HG02870 (cell line): ENCODE measurements at regions not wholly inside any gene's neighbourhood (a gene's known extent, or its start where the extent isn't known, plus 50 kb on each side); places are given as distances from the start of the nearest gene placed in this dataset.

Source experiments
- ATAC-seq: cut with Tn5 transposase; IDR thresholded peaks from one replicate; pipeline ENCODE4 v1.9.1; 2021; ENCODE audit warnings: mild to moderate bottlenecking, moderate library complexity; ENCODE audit not compliant: unreplicated experiment

- ATAC-seq = no peak
Measured at GRCh38 chr10:44244745-44245600, 139.9 kb downstream of the CXCL12 start.

DNA sequence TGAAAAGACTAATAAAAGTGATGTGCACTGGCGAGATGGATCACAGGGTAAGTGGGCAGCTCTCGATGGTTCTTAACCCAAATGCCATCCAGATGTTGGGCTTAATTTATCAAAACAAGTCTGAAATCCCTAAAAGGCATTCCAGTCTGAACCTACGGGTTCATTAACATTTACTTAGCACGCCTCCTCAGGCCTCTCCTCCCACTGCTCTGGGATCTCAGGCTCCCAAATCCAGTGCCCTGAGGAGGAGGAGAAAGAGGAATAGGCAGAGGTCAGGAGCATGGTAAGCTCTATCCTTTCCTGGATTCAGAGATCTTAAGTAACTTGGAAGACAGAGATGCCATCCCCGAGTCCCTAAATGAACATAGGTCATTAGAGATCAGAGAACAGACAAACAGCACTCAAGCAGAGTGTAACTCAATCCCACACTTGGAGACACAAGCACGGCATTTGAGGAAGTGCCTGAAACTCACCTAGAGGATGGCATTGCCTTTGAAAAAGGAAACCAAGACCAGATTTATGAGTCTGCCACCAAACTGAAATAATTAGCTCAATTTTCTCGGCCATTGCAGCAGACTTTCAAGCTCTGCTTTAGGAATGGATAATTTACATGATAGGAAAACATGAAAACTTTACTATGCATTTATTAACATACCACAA, 140.9 kb downstream of the CXCL12 start:
- ATAC-seq = no peak

DNA sequence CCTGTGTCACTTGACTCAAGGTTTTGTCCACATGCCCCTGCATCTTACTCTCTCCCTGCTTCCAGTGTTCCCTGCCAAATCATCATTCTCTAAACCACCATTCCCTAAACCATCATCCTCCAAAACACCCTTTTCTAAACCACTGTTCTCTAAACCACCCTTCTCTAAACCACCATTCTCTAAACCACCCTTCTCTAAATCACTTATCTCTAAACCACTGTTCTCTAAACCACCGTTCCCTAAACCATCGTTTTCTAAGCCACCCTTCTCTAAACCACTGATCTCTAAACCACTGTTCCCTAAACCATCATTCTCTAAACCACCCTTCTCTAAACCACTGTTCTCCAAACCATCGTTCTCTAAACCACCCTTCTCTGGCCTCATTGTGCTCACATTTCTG, 142.1 kb downstream of the CXCL12 start:
- no peak for ATAC-seq

DNA sequence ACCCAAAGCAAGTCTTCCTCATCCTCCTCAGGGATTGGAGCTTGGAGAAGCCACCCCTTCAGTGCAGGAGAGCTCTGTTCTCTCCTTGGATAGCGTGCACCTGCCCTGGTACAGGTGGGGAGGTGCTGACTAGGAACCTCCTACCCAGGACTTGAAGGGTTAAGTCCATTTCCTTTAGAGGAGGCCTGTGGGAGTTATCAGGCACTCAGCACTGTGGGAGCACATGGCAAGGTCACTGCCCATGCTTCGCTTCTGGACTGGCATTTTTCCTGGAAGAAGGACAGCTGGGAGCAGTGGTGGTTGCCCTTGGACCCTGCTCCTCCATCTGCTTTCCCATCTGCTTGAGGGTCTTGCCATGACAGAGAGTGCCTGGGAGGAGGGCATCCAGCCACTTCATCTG, 142.8 kb downstream of the CXCL12 start:
- ATAC-seq = no peak

GRCh38 chr10:44240584-44241205, 144.2 kb downstream of the CXCL12 start:
- ATAC-seq = no peak

DNA sequence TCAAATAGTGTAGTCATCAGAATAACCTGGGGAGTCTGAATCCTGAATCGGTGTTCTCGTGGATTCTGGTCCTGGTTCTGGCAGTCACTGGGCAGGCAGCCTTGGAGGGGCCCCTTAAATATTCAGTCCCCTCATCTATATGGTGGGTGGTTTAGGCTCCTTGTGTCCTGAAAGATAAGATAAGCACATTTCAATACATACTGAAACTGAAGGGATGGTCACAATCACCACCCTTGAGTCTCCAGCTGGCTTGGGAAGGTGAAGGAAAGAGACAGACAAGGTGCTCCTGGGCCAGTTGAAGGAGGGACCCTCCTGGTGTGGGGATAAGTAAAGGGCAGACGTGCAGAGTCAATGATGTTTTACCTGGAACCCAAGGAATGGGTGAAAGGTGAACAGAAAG, 146.7 kb downstream of the CXCL12 start:
- ATAC-seq = no peak

DNA sequence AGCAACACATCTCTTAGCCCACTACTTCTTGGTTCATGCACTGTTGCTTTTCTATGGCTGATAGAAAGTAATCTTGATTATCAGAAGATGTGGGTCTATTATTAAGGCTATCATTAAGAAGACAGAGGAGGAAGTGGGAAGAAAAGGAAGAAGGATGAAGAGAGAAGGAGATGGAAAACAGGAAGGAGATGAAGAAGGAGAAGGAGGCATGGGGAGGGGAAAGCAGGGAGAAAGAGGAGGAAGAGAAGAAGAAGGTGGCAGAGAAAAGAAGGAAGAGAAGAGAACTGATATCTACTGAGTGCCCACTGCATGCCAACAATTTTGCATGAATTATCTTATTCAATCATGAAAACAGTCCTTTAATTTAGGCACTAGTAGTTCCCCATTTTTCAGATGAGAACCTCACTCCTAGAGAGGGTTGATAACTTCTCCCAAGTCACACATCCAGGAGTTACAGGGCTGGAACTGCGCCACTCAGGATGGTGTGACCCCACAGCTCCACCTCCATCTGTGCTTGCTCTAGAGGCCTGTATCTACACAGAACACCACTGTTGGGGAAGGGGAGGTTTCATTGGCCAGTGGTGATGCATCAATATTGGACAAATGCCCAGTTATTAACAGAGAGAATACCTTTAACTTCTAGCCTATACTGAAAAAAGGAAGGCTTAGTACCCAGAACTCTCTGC, 147.4 kb downstream of the CXCL12 start:
- ATAC-seq = no peak

GRCh38 chr10:44235363-44235762, 149.5 kb downstream of the CXCL12 start:
- ATAC-seq = no peak

GRCh38 chr10:44234483-44234875, 150.4 kb downstream of the CXCL12 start:
- ATAC-seq = no peak

DNA sequence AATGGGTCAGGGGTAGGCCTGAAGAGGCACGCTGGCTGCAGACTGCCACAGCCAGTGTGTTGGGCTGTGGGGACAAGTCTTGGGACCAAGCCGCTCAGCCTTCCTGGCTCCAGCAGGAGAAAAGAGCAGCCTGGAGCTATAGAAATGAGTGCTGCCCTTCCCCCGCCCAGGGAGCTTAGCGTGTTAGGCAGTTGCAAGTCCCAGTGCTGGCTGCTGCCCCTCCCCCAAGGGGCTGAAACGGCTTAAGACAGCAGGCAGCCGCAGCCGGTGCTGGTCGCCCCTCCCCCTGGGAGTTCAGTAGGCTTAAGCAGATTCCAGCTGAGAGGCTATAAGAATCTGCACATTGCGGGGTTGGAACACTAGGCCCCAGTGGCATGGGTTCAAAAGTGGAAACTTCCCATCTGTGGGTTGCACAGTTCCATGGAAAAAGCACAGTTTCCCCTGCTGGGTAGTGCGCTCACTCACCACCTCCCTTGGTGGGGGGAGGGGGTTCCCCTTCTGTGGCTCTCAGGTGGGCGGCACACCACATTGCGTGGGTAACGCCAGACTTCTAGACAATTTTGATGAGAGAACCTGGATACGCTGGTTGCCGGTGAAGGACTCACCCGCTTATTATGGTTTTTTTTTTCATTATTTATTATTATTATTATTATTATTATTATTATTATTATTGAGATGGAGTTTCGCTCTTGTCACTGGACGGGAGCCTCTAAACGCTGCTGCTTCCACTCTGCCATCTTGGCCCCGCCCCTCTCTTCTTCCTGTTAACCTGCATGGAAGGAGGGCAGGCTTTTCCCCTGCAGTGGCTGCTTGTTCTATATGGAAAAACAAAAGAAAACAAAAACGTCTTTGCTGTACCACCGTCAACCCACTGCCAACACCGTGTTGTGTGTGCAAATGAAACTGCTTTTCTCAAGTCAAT, 151.1 kb downstream of the CXCL12 start:
- ATAC-seq = no peak

DNA sequence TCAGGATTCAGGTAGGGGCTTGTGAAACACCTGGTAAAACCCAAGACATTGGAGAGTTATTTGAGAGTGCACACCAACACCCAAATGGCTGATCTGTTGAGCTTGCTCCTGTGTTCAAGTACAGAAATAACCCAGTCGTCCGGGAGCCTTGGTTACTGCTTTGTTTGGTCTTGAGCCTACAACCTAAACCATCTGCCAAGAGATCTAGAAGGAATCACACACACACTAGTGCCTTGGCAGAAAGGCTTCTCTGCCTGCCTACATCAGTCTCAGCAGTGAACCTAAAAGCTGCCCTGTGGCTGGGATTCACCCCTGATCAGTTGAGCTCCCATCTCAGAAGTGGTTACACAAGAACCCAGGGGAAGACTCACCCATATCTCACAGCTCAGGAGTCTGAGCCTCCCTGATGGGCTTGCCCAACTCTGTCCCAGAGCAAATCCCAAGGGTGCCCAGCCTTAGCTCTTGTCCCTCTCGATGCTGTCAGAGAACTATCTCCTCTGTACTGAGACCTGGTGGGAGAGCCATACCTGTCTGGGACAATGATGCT, 167.6 kb downstream of the CXCL12 start:
- ATAC-seq = no peak

- ATAC-seq = no peak
Measured at GRCh38 chr10:44216073-44216472, 168.8 kb downstream of the CXCL12 start.

DNA sequence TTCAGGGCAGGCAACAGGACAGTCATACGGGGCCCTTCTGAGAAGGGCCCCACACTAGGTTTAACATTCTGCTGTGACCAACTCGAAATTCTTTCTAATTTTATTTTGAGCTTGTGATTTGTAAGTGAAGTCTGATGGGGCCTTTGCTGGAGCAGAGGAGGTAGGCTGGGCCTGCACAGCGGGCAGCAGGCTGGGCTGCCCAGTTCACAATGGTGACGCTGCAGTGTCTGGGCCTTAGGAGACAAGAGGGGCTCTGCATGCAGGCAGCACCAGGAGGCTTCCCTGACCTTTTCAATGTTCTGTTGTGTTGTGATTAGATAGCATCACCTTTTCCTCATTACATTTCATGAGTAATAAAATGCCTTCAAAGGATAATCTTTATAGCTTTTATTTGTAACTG, 175.1 kb downstream of the CXCL12 start:
- no peak for ATAC-seq

DNA sequence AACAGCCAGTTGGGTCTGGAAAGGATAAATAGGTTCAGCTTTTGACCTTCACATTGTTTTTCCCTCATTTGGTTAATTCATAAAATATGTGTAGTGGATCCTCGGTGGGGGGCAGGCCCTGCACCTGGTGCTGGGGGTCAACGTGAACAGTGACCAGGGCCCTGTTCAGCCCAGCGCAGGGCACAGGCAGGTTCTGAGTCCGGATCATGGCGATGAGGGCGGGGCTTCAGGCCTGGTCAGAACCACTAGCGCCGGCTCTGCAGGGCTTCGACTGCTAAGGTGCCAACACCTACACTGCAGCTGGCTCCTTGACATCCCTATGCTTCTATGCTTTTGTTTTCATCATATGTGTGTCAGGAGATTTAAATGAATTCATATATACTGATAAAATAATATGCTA, 177.7 kb downstream of the CXCL12 start:
- ATAC-seq = no peak

- no peak for ATAC-seq
Measured at GRCh38 chr10:44206127-44206818, 178.6 kb downstream of the CXCL12 start.

DNA sequence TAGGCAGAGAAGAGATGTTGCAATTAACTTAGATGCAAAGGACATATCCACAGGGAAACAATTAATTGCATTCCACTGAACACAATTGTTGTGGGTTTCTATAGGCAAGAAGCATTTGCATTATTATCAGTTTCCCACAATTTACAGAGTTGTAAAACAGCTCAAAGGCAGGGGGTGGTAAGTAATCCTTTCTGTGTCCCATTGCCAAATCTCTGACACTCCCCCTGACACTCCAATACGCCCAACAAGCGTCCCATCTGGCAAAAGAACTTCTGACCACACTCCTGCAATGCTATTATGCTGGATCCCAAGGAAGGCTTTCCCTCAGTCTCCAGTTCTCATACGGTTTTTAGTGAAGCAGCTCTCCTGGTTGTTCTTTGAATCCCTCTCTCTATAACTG, 179.8 kb downstream of the CXCL12 start:
- ATAC-seq = no peak

DNA sequence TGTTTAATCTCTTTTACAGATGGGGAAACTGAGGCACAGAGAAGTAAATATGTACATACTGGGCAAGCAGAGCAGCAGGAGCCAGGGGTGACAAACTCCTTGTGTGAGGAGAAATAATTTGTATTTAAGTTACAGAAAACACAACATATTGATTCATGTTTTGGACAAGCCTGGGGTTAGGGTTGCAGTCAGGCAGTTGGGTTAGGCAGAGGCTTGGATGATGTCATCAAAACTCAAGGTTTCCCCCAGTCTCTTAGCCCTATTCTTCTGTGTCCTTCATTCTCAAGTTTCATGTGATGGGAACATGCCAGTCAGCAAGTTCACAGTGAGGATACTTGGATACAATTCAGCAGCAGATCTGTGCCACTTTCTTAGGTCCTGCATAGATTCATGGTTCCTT, 181.4 kb downstream of the CXCL12 start:
- no peak for ATAC-seq

- no peak for ATAC-seq
Measured at GRCh38 chr10:44202952-44203351, 181.9 kb downstream of the CXCL12 start.

DNA sequence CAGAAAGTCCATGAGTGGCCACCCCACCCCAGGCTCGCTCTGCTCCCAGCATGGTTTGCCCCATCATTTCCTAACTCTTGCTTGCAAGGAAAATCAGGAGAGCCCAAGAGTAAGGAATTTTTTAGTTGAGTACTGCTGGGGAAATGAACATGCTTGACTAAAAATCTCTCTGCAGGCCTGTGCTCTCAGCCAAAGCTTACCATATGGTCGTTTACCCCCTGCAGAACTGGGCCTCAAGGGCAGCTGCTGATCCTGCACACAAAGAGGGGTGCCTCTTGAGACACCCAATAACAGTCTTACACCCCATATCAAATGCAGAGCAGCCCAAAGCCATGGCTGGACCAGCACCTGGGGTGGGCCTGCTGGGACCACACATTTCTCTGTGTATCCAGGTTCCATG, 183.2 kb downstream of the CXCL12 start:
- no peak for ATAC-seq

GRCh38 chr10:44201011-44201410, 183.9 kb downstream of the CXCL12 start:
- ATAC-seq = no peak
